Kidney capillary endothelial cell (primary cell): ENCODE measurements at regions not wholly inside any gene's neighbourhood (a gene's known extent, or its start where the extent isn't known, plus 50 kb on each side); places are given as distances from the start of the nearest gene placed in this dataset.

Experiments used
- DNase-seq: peaks from one replicate; pipeline ENCODE4 v3.0.0-alpha.2; 2018; ENCODE audit warnings: low spot score

- no peak for DNase-seq
Measured at GRCh38 chr20:58091810-58092209, 136.6 kb downstream of the ANKRD60 start.

GRCh38 chr20:58090161-58090560, 138.3 kb downstream of the ANKRD60 start:
- DNase-seq = no peak

DNA sequence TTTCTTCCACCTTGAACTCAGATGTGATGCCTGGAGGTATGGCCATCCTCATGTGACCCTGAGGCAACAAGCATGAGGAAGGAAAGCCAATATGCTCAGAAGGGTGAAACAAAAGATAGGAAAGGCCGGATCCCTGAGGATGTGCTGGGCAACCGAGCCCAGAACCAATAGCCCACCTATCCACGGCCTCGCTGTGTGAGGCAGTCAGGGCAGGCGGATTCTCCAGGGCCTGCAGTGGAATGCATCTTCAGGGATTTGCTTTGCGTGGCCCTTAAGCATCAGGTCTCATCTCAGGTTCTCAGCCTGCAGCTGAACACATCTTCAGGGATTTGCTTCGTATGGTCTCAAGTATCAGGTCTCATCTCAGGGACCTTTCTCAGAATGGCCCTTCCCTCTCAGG, 139.8 kb downstream of the ANKRD60 start:
- no peak for DNase-seq

- no peak for DNase-seq
Measured at GRCh38 chr20:58088105-58088504, 140.3 kb downstream of the ANKRD60 start.

GRCh38 chr20:58087562-58087858, 140.9 kb downstream of the ANKRD60 start:
- no peak for DNase-seq

GRCh38 chr20:58086763-58087561, 141.5 kb downstream of the ANKRD60 start:
- peak; percentile 70 for DNase-seq

- no peak for DNase-seq
Measured at GRCh38 chr20:58084966-58085365, 143.5 kb downstream of the ANKRD60 start.

DNA sequence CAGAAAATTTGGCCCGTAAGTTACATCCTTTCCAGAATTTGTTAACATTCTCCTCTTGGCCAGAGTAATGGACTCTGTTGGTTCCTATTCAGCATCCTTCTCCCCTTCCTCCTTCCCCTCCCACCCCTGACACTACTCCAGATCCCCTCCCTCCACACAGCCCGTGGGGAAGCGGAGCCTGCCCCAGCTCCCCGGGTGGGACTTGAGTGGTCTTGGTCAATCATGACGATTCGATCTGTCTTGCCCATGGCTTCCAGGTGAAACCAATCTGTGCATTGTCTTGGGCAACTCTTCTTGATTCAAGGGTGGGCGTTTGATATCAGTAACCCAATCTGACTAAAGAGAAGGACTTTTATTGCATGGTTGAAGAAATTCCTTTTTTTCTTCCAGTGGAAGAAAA, 143.9 kb downstream of the ANKRD60 start:
- DNase-seq = no peak

DNA sequence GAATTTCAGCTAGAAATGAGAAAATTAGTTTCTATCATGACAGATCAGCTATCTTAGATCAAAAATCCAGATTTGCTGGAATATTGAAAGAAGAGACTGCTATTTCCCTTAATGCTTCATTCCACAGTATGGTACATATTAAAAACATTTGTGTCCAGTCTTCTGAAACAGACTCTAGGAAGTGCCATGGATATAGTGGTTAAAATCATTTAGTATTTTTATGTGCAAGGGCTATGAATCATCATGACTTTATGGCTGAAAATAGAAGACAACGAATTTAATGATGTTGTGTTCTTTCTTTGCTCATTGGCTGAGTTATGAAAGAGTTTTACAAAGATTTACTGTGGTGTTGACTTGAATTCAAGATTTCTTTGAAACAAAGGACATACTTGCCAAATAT, 146.6 kb downstream of the ANKRD60 start:
- peak; percentile 69 for DNase-seq

GRCh38 chr20:58078741-58079522, 149.5 kb downstream of the ANKRD60 start:
- peak; percentile 75 for DNase-seq

GRCh38 chr20:58077282-58077681, 151.2 kb downstream of the ANKRD60 start:
- no peak for DNase-seq

- no peak for DNase-seq
Measured at GRCh38 chr20:58076405-58076804, 152.0 kb downstream of the ANKRD60 start.

DNA sequence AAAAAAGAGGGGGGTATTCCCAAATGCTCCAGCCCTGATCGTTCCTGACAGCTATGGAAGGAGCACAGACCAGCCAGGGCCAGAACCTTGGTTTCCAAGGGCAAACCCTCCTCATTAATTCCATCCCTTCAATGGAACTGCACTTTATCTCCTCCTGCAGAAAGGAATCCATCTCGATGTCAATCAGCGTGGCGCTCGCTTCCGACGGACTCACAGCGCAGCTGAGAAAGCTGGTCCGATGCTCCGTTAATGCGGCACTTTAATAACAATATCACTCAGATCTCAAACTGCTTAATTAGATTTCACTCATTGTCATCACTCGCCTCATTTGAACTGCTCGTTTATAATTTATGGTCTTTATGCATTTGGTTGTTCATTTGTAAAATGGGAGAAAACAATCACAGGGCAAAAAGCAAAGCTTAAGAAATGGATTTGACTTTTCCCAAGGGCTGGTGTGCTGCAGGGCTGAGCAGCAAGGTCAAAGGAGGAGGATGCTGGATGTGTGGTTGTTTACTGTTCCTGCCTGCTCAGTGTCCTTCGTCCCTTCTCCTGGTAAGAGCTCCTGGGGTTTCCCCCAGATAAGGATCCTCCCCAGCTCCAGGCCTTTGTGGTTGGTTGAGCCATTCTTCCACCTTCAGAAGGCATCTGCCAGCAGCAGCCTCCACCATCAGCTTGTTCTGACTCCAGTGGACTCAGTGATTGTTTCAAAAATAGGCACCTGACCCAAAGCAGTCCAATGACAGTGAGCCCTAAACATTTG, 152.7 kb downstream of the ANKRD60 start:
- DNase-seq = no peak

DNA sequence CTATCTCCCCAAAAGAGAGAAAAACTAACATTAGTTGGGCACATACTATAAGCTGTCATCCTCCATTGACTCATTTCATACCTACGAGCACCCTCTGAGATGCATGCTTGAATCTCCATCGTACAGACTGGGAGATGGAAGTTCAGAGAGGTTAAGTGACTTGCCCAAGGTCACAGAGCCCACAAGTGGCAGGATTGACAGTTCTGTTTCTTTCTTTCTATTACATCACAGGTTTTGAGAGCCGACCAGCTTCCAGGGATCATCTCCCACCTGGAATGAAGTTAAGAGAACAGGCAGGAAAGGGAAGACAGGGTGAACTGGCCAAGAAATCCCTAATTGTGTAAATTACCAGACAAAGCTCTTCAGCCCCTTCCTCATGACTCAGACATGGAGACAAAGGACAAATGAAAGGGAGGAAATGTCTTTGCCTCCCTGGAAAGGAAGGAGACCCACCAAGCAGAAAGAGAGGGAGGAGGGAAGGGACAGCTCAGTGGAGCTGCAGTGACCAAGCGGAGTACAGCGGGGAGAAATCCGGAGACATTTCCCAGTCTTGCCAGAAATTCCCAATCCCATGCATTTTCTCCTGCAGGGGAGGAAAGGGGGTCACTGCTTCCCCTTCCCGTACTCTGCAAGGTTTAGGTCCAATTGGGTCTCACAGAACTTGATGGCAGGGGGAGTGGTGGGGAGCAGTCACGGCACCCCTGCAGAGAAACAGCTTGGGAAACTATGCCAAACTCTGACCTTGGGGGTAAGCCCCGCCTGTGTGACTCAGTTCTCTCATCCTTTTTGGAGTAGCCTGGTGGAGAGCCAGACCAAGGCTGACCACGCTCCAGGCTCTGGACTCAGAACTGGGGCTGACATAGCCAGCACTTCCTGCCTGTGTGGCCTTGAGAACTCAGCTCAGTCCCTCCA, 154.3 kb downstream of the ANKRD60 start:
- DNase-seq = peak; percentile 84

DNA sequence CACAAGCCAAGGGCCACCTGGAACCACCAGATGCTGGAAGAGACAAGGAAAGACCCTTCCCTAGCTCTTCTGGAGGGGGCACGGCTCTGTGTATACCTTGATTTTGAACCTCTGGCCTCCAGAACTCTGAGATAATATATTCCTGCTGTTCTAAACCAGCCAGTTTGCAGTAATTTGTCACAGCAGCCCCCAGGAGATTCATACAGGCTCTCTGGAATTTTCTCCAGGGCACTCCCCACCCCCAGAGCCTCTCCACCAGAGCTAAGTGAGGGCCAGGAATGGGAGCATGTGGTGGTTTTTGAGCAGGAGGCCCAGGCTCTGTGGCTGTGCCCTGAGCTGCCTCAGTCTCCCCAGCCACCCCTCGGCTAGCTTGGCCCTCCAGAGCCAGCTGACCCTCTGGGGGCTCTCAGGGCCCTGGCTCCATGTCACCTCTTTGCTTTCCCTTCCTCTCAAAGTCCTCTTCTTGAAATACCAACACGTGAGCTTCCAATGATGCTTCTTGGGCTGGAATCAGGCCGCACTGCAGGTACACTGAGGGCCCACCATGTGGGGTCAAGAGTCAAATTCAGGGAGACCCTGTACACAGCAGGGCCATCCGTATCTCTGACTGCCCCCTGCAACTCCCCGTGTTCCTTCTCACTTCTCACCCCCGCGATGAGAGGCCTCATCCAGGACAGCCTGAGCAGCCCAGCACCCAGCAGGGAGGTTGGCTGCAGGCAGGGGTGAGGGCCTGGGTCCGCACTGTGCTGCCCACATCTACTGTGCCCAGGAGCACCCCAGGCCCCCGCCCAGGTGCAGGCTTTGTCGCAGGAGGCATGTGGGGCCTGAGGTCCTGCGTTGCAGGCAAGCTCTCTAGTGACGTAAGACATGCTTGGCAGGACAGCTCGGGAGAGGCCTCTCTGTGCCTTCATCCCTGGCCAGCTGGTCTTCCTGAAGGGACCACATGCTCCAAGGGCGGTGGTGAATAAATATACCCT, 155.5 kb downstream of the ANKRD60 start:
- no peak for DNase-seq

GRCh38 chr20:58071991-58072390, 156.5 kb downstream of the ANKRD60 start:
- DNase-seq = no peak

DNA sequence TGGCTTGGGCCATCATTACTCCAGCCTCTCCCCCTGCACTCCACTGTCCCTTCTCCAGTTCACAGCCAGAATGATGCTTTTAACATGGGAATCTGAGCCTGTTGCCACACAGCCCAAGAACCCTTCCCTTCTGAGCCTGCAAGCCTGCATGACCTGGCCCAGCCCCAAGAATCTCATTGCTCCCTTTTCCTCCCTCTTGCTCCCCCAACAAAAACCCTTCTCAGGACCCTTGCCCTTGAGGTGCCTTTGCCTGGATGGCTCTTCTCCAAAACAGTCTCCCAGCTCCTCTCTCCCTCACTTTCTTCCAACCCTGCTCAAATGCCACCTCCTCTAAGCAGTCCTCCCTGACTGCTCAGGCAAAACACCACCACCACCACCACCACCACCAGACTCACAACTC, 157.2 kb downstream of the ANKRD60 start:
- DNase-seq = no peak

DNA sequence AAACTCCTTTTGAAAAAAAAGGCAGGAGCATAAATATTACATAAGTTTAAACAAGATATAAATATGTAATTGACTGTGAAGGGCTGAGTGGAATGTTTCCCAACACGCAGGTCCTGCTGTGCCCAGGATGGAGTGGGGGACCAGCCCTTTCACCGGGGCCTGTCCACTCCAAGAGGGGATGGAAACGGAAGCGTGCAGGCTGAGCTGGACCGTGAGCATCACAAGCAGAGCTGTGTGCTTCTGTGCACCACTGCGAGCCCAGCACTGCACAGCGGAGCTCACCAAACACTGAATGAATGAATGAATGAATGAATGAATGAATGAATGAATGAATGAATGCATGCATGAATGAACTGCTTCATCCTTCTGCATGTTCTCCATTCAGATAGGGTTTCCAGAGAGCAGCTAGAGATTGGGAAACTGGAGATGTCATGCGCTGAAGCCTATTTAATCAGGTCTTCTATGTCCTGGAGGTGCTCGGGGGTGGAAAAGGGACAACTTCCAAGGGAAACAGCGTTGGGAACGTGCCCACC, 157.7 kb downstream of the ANKRD60 start:
- DNase-seq = no peak

DNA sequence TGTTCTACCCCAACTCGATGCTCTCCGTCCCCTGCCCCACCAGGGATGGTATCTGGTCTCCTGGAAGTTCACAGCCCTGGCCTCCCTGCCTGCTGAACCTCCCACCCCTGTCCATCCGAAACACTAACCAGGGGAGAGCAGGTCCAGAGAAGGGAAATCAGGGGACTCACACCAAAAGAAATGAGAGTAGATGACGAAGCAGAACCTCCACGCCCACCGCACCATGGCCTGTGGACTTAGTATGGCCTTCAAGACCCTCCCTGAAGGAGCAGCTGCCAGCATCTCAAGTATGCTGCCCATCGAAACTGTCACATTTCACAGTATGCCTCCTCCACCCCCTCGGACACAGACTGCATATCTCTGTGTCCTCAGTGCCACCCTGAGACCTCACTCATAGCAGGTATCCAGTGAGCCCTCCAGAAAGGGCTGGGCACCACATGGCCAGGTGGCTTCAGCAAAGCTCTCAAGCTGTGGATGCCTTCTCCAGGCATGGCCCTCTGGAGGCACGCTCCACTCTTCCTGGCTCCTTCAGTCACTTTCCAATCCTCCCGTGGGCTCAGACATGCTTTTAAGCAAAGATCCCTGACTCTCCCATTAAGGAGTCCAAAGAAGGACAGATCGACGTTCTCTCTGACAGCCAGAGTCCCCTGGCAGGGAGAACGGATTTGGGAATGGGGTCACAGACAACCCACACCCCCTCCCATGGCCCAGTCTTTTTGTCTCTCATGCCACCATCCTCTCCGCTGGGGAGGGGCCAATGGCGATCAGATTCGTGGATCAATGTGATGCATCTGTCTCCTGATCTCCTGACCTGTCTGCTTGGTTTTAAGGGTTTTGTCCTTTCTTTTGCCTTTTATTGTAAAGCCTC, 158.4 kb downstream of the ANKRD60 start:
- no peak for DNase-seq
